B cell (primary cell): ENCODE measurements at regions not wholly inside any gene's neighbourhood (a gene's known extent, or its start where the extent isn't known, plus 50 kb on each side); places are given as distances from the start of the nearest gene placed in this dataset.
A peak's percentile ranks its signal among the peaks of the same experiment; 100 is the strongest.

Source experiments
- ATAC-seq: fragments of 200-7000 bp; cut with Tn5 transposase; one replicate; pipeline ENCODE4 v1.10.0; 2021; ENCODE audit warnings: low read depth, mild to moderate bottlenecking, moderate number of reproducible peaks, moderate library complexity
- CTCF ChIA-PET: fragments of 350-600 bp; sonication (Branson Sonifier 250); formaldehyde crosslinking; loops from one replicate; lab custom pipeline; 2021; ENCODE audit warnings: antibody characterized with exemption, inconsistent platforms; lab: Charles Lee
- POLR2A ChIA-PET: fragments of 350-600 bp; sonication (Branson Sonifier 250); formaldehyde crosslinking; loops from one replicate; lab custom pipeline; 2021; ENCODE audit warnings: antibody characterized with exemption; lab: Charles Lee
- DNase-seq: peaks from one replicate; pipeline ENCODE4 v3.0.0; 2013
- H2AFZ ChIP-seq: 2 replicates; pipeline ENCODE4 v1.6.1; 2012; ENCODE audit warnings: mild to moderate bottlenecking, low read depth, low read length; ENCODE audit not compliant: insufficient read depth, poor library complexity, severe bottlenecking
- H3K27ac ChIP-seq, 2 donors: 1 replicate in 1 of 2; 2 replicates in 1 of 2; pipeline ENCODE4 v1.5.1; 2012 to 2013; ENCODE audit warnings: low read length in 2 of 2, mild to moderate bottlenecking in 2 of 2, moderate library complexity in 1 of 2
- H3K27me3 ChIP-seq, 4 experiments: fragments of 200-600 bp in 1 of 4; sonication (generic) in 1 of 4; replicated peaks in 1 of 4; 1 replicate in 2 of 4; 2 replicates in 2 of 4; pipeline versions ENCODE4 v1.6.1 to v1.7.0; 2013 to 2016; ENCODE audit warnings: low read length in 3 of 4, mild to moderate bottlenecking in 2 of 4, mixed read lengths in 1 of 4, moderate library complexity in 1 of 4; ENCODE audit not compliant: insufficient read depth in 4 of 4, control insufficient read depth in 3 of 4; ENCODE audit errors: control extremely low read depth in 1 of 4
- H3K36me3 ChIP-seq, 2 experiments: replicated peaks in 1 of 2; 1 replicate in 1 of 2; 2 replicates in 1 of 2; pipeline versions ENCODE4 v1.6.1 to v1.7.1; 2013; ENCODE audit warnings: low read length in 1 of 2; ENCODE audit not compliant: insufficient read depth in 2 of 2, control insufficient read depth in 1 of 2; ENCODE audit errors: control extremely low read depth in 1 of 2, extremely low read depth in 1 of 2
- H3K4me1 ChIP-seq, 2 donors: fragments of 200-600 bp in 1 of 2; sonication (generic) in 1 of 2; 1 replicate in 1 of 2; 2 replicates in 1 of 2; pipeline versions ENCODE4 v1.5.1 to v1.6.1; 2013 to 2017; ENCODE audit warnings: low read length in 2 of 2; ENCODE audit not compliant: control insufficient read depth in 2 of 2, insufficient read depth in 2 of 2
- H3K4me2 ChIP-seq: replicated peaks from 2 replicates; pipeline ENCODE3; 2012; ENCODE audit warnings: mild to moderate bottlenecking, low read depth, low read length; ENCODE audit not compliant: poor library complexity, severe bottlenecking
- H3K4me3 ChIP-seq, 5 experiments: fragments of 200-600 bp in 1 of 5; sonication (generic) in 1 of 5; 1 replicate in 3 of 5; 2 replicates in 2 of 5; pipeline versions ENCODE4 v1.5.1 to v1.7.0; 2011 to 2016; ENCODE audit warnings: low read length in 4 of 5, mild to moderate bottlenecking in 4 of 5, low read depth in 2 of 5, control low read depth in 1 of 5, moderate library complexity in 1 of 5; ENCODE audit not compliant: insufficient read depth in 1 of 5; ENCODE audit errors: control extremely low read depth in 1 of 5, extremely low read depth in 1 of 5
- H3K79me2 ChIP-seq: fragments of 200-600 bp; sonication (generic); one replicate; pipeline ENCODE4 v1.6.0; 2016; ENCODE audit warnings: low read length; ENCODE audit not compliant: control insufficient read depth, insufficient read depth
- H3K9ac ChIP-seq: fragments of 200-600 bp; sonication (generic); 2 replicates; pipeline ENCODE4 v1.6.1; 2017; ENCODE audit warnings: mild to moderate bottlenecking, low read length, moderate library complexity
- H3K9me3 ChIP-seq, 3 donors: one replicate each; pipeline versions ENCODE4 v1.6.1 to v1.7.1; 2013; ENCODE audit warnings: low read length in 2 of 3; ENCODE audit not compliant: control insufficient read depth in 2 of 3, insufficient read depth in 1 of 3; ENCODE audit errors: control extremely low read depth in 1 of 3
- H4K20me1 ChIP-seq: 2 replicates; pipeline ENCODE4 v1.6.0; 2012; ENCODE audit warnings: mild to moderate bottlenecking, low read length; ENCODE audit not compliant: insufficient read depth, control insufficient read depth, poor library complexity, severe bottlenecking
- H3K27ac Mint-ChIP-seq: one replicate; pipeline ENCODE4 v1.8.0; 2021; ENCODE audit warnings: mixed read lengths
- H3K27me3 Mint-ChIP-seq: one replicate; pipeline ENCODE4 v1.8.0; 2021; ENCODE audit warnings: mixed read lengths
- H3K4me1 Mint-ChIP-seq: one replicate; pipeline ENCODE4 v1.8.0; 2021; ENCODE audit warnings: mixed read lengths
- H3K4me3 Mint-ChIP-seq: one replicate; pipeline ENCODE4 v1.8.0; 2021; ENCODE audit warnings: mixed read lengths
- H3K9me3 Mint-ChIP-seq: one replicate; pipeline ENCODE4 v1.8.0; 2022; ENCODE audit warnings: mixed read lengths; ENCODE audit not compliant: insufficient read depth
- CTCF ChIP-seq: fragments of 200-600 bp; IDR thresholded peaks from one replicate; pipeline ENCODE4 v1.8.0; 2022; ENCODE audit warnings: antibody characterized with exemption, mild to moderate bottlenecking
- EZH2 ChIP-seq: IDR thresholded peaks from 2 replicates; pipeline ENCODE4 v1.6.1; 2012; ENCODE audit warnings: borderline replicate concordance, low read depth, mild to moderate bottlenecking, moderate library complexity, low read length; ENCODE audit not compliant: insufficient read depth, poor library complexity, severe bottlenecking
- WGBS: methylation state at CpG from one replicate; pipeline ENCODE4 v1.1.5; 2013; ENCODE audit warnings: missing lambda C conversion rate; ENCODE audit not compliant: insufficient coverage; 5-methylcytosine and 5-hydroxymethylcytosine counted together
- intact Hi-C: fragments of 100-400 bp; cut with micrococcal nuclease; formaldehyde crosslinking; loops from one replicate; pipeline ENCODE4 v1.10.0; 2022

GRCh38 chr16:48438414-48438813, 53.2 kb upstream of the SIAH1 start:
- no peak overlapping the region for H3K27ac Mint-ChIP-seq
- peaks cover 19 to 20% of the 10 kb centered on the region in 2 donors for H3K4me1 ChIP-seq
- intact Hi-C loops = no loop called here
- no peaks in the 10 kb centered on the region for H3K27me3 ChIP-seq
- no peak overlapping the region for H3K27ac ChIP-seq
- no peak overlapping the region for H3K9ac ChIP-seq
- H3K4me3 Mint-ChIP-seq = no peak overlapping the region
- no peaks in the 10 kb centered on the region for H3K9me3 ChIP-seq
- 100% methylated on average over 4 of the region's 5 CpGs for WGBS
- H3K9me3 Mint-ChIP-seq = no peaks in the 10 kb centered on the region
- H3K27me3 Mint-ChIP-seq = no peaks in the 10 kb centered on the region
- ATAC-seq = no peak
- no peaks in the 10 kb centered on the region for H4K20me1 ChIP-seq
- no peaks in the 10 kb centered on the region for H3K36me3 ChIP-seq
- ChIA-PET CTCF (interaction anchor here (0.6 to 1.1 kb wide), 2 partner anchors 10 to 49 kb away, joined by 3 to 5 read pairs; no protein-coding TSS in a partner anchor), POLR2A (no interaction called here)
- H3K79me2 ChIP-seq = no peaks in the 10 kb centered on the region
- no peak overlapping the region for H2AFZ ChIP-seq
- no peak overlapping the region for H3K4me3 ChIP-seq
- no peak overlapping the region for H3K4me2 ChIP-seq
- DNase-seq = no peak
- TF ChIP-seq EZH2 (no peak), CTCF (no peak)
- H3K4me1 Mint-ChIP-seq = peaks cover 26% of the 10 kb centered on the region

GRCh38 chr16:48435906-48436305, 50.7 kb upstream of the SIAH1 start:
- Mint-ChIP-seq H3K27ac (peak overlapping the region; percentile 37), H3K9me3 (no peaks in the 10 kb centered on the region), H3K4me3 (no peak overlapping the region), H3K27me3 (no peaks in the 10 kb centered on the region), H3K4me1 (peaks cover 49% of the 10 kb centered on the region)
- WGBS = 92% methylated on average over 5 of the region's 6 CpGs
- H4K20me1 ChIP-seq = no peaks in the 10 kb centered on the region
- CTCF ChIA-PET = no interaction called here
- no peaks in the 10 kb centered on the region for H3K36me3 ChIP-seq
- TF ChIP-seq EZH2 (no peak), CTCF (no peak)
- intact Hi-C loops = no loop called here
- H3K4me2 ChIP-seq = no peak overlapping the region
- H2AFZ ChIP-seq = no peak overlapping the region
- ATAC-seq (no peak), DNase-seq (no peak)
- POLR2A ChIA-PET = interaction anchor here (0.6 kb wide), 1 partner anchor 10 kb away, joined by 6 read pairs; no protein-coding TSS in a partner anchor
- H3K4me1 ChIP-seq = peaks cover 44 to 45% of the 10 kb centered on the region in 2 donors
- no peak overlapping the region for H3K4me3 ChIP-seq
- no peaks in the 10 kb centered on the region for H3K27me3 ChIP-seq
- no peaks in the 10 kb centered on the region for H3K79me2 ChIP-seq
- H3K27ac ChIP-seq = no peak overlapping the region
- H3K9ac ChIP-seq = no peak overlapping the region
- no peaks in the 10 kb centered on the region for H3K9me3 ChIP-seq
